AML-193 (cell line): ENCODE measurements at regions not wholly inside any gene's neighbourhood (a gene's known extent, or its start where the extent isn't known, plus 50 kb on each side); places are given as distances from the start of the nearest gene placed in this dataset.

Experiments
- DNase-seq, 2 experiments: peaks; one replicate each; lab custom pipeline; 2025; lab: John Stamatoyannopoulos, UW

DNA sequence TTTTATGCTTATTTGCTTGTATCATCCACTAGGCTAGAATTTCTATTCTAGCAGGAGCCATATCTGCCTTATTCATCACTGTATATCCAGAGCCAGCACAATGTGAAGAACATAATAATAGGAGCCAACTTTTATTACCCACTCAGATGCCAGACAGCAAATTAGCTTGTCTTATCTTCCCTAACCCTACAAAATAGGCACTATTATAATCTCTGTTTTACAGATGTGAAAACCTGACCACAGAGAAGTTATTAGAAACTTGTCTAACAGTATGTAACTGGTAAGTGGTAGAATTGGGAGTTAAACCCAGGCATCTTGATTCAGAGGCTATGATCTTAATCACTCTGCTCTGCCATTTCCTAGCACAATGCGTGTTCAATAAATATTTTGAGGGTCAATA lies 579.5 kb downstream of the CAAP1 start:
- no peak for DNase-seq

- DNase-seq, result no peak
Measured at GRCh38 chr9:26311463-26311995, 581.1 kb downstream of the CAAP1 start.

- no peak for DNase-seq
Measured at GRCh38 chr9:26310294-26310693, 582.3 kb downstream of the CAAP1 start.

GRCh38 chr9:26308328-26308727 lies 584.3 kb downstream of the CAAP1 start:
- DNase-seq, result no peak

- DNase-seq, result no peak
Measured at GRCh38 chr9:26301659-26302058, 590.9 kb downstream of the CAAP1 start.

- no peak for DNase-seq
Measured at GRCh38 chr9:26301046-26301445, 591.6 kb downstream of the CAAP1 start.

DNA sequence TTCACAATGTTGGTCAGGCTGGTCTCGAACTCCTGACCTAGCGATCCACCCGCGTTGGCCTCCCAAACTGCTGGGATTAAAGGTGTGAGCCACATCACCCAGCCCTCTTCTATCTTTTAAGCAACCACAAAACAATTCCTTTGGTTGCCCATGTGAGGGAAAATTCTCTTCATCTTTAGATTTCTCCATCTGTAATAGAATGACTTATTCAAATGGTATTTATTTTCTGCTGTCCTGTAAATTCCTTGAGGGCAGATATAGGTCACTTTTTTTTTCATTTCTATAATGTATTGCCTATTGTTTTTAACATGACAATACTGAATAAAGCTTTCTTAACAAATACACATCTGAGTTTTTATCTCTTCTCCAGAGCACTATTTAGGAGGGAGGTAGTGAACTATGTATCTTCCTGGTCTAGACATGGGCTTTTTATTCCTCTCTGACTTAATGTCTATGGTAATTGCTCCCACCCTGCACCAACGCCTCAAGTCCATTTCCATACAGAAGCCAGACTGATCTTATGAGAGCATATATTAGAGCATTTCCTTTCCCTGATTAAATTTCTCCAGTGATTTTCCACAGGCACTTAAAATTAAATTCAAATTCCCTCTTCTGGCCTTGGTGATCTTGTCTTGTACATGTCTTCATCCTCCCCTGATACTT lies 595.6 kb downstream of the CAAP1 start:
- DNase-seq, result no peak

DNA sequence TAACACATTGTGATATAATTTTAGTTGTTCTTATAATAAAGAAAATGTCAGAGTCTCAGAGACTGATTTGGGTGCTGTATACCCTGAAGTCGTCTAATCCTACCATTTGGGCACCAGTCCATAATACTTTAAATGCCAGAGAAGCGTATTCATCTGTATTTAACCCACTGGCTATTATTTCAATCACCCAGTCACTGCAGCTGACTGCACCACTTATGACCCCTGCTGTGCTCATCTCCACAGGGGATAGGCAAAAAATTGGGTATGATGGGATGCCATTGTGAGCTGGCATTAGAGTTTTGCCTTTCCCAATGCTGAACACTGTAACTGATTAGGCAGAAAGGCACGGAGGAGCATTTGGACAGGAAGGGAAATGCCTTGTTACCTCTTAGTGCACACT lies 599.7 kb downstream of the CAAP1 start:
- DNase-seq, result no peak

DNA sequence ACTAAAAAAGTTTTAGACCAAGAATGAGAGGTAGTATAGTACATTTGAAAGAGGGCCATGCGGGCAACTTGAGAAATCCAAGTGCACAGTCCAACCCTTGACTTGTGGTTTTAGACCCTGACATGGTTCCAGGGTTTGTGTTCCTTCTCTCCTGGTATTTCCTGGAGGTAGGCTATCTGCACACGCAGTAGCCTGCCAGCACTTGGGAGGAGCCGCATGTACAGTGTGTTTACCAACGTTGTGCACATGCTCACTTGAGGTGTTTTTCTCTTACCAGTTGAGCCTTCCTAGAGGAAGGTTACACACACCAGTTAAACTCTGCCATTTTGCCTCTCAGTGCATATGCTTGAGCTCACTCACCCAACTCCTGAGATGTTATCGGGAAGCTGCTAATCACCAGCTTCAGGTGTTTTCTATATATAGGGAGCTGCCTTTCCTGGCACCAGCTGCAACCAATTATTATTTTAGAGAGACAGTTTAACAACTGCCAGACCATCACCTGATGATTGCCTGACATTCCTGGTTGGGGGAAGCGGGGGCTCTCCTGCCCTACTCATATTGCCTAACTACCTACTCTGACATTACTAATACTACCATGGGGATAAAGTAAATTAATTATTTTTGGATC lies 593.4 kb upstream of the TUSC1 start:
- DNase-seq, result no peak

DNA sequence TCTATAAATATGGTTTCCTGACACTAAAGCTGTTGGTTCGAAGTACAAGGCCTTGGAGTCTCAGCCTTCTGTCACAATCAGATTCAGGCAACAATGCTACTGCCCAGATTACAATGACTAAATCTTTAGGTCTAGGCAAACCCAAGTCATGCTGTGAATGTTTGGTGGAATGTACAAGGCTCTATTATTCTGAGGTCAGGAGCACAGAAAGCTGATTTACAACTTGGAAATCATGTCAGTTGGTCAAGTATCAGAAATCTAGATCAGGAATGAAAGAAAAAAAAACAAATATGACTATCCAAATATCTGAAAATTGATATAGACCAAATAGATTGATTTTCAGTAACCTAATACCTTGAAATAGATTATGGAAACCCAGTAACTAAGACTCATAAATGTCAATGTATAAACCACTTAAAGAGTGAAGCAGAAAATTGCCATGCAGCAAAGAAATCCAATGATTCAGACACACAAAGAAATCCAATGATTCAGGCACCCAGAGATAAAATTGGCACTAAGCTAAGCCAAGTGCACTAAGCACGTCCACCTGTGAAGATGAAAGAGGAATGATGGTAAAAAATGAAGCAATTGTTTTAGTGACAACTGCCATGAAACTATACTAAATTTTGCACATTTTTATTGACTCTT lies 588.0 kb upstream of the TUSC1 start:
- no peak for DNase-seq

- no peak for DNase-seq
Measured at GRCh38 chr9:26264709-26265601, 586.7 kb upstream of the TUSC1 start.

GRCh38 chr9:26263478-26263877 lies 585.2 kb upstream of the TUSC1 start:
- DNase-seq, result no peak

DNA sequence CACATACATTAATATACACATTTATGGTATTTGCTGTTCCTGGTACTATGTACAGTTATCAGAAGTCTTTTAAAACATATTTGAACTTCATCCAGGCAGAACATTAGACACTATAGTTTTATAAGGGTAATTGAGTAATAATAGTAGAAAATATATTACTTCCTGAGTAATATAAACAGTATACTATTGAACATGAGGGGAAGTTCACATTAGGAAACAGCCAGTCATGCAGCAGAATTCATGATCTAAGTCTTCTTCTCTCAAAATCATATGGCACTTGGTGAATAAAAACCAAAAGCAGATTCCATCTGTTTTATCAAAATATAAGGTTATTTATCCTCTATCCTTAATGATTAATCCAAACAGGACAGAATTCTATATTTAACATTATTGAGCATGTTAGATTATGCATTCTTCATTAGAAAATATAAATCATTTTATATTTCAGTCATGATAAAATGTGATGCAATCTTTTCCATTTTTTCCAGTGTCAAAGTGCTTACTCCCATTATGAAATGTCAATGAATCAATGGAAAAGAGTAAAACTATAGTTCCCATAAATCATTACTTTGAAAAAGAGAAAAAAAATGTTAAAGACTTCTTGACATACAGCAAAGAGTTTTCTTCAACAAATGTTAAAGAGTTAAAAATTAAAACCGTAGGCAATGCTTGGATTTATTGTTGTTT lies 584.3 kb upstream of the TUSC1 start:
- no peak for DNase-seq

GRCh38 chr9:26261503-26262330 lies 583.5 kb upstream of the TUSC1 start:
- DNase-seq, result no peak

DNA sequence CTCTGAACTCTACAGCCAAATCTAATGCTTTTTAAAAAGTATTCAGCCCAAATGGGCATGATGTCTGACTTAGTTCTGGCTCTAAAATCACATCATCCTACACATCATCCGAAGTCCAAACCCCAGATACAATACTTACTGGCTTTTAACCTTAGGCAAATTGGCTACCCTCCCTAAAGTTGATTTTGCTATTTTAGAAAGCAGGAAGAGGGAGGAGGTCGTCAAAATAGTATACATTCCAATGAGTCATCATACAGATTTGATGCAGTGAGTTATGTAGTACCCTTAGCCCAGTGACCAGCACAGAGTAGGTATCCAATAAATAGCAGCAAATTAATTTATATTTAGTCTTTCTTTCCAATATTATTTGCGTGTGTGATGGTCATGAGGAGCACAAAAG lies 582.0 kb upstream of the TUSC1 start:
- no peak for DNase-seq

- no peak for DNase-seq
Measured at GRCh38 chr9:26247861-26248260, 569.6 kb upstream of the TUSC1 start.

DNA sequence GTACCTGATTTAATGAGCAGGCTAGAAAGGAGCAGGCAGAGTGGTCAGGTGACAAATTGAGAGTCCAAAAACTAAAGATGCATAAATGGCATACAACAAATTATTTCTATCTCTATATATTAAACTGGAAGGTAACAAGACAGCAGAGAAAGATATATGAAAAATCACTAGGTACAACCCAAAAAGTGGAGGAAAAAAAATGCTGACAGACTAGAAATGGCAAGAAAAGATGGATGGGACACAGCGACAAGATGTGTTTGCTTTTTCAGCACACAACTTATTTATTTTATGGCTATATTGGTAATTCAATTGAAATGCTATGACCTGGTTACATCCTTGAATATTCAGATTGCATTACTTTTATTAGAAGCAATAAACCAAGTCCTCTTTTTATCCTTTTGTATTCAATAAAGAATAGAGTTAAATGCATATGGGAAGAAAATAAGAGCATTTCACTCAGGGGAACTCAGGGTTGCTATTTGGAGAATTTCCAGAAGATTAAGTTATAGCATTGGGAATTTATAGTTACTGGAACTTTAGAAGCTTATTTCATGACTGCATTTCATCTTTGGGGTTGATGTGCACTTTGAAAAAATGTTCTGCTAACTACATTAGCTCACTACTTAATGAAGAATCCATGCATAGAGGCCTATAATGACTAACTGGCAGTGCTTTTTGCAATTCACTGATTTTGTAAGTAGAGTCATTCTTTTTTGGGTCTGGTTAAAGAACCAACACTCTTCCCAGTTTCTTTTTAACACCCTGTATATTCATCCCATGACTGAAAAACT lies 566.6 kb upstream of the TUSC1 start:
- no peak for DNase-seq

- DNase-seq, result no peak
Measured at GRCh38 chr9:26243726-26244125, 565.5 kb upstream of the TUSC1 start.

- DNase-seq, result no peak
Measured at GRCh38 chr9:26243029-26243697, 564.9 kb upstream of the TUSC1 start.
